Fibroblast of skin of scalp (primary cell): ENCODE measurements at regions not wholly inside any gene's neighbourhood (a gene's known extent, or its start where the extent isn't known, plus 50 kb on each side); places are given as distances from the start of the nearest gene placed in this dataset.
A peak's percentile ranks its signal among the peaks of the same experiment; 100 is the strongest.
"Not testable (repeated sequence)": the region's sequence is repeated elsewhere in the genome, so short reads cannot be mapped to it uniquely, and the experiment has no call there.

Experiments used
- DNase-seq: peaks from one replicate; pipeline ENCODE4 v3.0.0-alpha.2; 2013

DNA sequence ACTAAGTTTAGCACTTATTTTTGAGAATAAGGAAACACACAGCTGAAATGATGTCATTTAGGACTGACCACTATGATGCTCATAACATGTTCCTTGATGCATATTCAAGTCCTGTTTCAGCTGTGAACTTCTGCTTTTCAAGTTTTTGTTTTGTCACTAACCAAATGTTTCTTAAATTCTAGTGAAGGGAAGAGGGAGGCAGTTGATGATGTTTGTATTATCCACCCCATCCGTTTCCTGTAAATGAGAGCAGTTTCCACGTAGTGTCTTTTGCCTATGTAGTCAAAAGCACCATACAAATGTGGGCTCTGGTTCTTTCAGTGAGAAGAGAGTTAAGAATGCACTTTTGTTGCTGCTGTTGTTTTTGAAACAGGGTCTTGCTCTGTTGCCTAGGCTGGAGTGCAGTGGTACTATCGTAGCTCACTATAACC lies 491.8 kb downstream of the PCNX1 start:
- DNase-seq = no peak

DNA sequence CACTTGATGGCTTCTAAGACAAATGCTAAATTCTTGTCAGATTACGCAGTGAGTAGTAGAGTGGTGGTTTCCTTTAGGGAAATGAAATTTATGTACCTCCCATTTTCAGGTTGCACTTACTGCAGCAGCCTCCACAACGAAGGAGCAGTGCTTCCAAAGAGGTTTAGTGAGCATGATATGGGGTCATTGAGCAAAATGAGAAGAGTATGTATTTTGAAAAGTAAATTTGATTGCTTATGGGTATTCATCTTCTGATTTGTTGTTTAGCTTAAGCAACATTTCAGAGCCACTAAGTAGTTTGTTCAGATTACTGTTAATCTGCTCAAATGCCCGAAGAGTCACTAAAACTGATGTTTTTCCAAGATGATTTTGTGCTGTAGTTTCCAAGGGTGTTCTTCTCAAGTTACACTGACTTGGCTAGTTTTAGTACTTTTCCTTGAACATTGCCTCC lies 493.6 kb downstream of the PCNX1 start:
- no peak for DNase-seq

- DNase-seq = not testable (repeated sequence)
Observed at GRCh38 chr14:71402415-71402814, 495.2 kb downstream of the PCNX1 start.

DNA sequence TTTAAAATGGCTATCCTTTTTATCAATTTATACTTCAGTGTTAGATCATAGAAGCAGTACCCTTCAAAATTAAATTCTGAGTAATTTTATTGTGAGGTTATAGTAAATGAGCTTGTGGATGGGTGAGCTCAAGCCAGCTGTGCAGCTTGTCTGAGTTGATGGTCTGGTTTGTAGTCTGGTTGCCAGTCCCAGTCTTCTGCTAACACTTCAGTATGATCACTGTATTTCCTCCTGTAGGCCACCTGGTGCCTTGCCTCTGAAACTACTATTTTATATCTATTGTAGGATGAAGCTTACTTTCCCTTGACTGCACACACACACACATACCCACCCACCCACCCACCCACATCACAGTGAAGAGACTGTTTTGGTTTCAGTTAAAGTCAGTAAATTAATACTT lies 496.4 kb downstream of the PCNX1 start:
- DNase-seq = no peak

- no peak for DNase-seq
Observed at GRCh38 chr14:71405676-71406075, 498.4 kb downstream of the PCNX1 start.

GRCh38 chr14:71408362-71409030 lies 501.2 kb downstream of the PCNX1 start:
- peak; percentile 43 for DNase-seq

GRCh38 chr14:71410578-71411284 lies 503.5 kb downstream of the PCNX1 start:
- no peak for DNase-seq

DNA sequence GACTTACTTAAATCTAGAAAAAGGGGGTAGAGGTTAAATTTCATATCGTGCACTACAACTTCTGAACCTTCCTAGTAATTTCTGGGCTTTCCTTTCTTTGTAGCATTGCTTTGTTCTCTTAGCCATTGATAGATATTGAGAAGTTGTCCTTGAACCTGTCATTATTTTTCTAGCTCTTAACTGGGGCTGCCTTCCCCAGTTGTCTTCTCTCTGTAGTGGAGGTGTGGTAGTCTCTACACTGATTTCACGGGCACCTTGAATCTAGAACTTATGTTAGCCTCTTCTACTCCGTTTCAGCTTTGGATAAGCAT lies 504.0 kb downstream of the PCNX1 start:
- no peak for DNase-seq

DNA sequence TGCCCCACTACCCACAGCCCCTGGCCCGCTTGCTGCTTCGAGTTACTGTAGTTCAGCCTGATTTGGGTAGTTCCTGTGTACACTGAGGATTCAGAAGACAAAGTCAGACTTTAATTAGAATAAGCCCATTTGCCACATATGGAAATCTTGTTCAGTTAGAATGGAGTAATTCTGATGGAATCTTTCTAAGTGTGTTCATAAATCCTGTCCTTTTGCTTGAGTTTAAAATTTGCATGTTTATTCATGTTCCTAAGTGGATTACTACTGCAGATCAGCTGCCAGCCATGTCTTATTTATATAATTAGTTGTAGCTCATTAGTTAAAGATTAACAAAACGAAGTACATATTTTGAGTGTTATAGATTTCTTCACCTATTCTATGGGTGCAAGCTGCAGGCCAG lies 504.5 kb downstream of the PCNX1 start:
- no peak for DNase-seq

GRCh38 chr14:71414631-71415403 lies 507.6 kb downstream of the PCNX1 start:
- peak; percentile 30 for DNase-seq

- peak; percentile 73 for DNase-seq
Observed at GRCh38 chr14:71415404-71415690, 508.1 kb downstream of the PCNX1 start.

- no peak for DNase-seq
Observed at GRCh38 chr14:71416392-71416791, 509.1 kb downstream of the PCNX1 start.

DNA sequence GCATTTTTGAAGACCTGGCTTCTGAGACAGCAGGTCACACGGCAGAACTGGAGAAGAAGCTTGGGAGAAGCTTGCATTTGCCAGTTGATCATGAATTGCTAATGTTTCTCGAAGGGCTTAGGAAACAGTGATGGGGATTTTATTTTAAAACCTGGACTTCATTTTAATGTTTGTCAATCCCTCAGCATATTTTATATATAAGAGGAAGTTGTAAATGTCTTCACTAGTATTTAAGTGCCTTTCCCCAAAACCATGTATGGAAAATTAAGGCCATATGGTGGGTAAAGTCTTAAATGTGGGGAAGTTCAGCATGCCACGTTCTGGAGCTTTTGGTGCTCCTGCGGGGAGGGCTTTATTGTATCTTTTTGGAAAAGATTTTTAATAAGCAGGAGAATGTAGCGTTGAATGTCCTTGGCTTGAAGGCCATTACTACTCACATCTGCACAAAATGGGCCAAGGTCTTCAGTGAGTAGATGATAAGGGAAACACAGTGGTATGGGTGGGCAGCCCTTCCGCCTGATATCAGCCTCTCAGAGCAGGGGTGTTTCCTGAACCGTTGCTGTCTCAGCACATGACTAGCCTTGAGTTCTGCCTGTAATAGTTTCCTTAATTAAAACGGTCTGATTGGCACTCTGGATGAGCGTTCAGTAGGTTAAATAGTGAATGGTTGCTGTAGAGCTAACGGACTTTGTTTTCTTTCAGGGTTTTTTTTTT lies 511.4 kb downstream of the PCNX1 start:
- peak; percentile 62 for DNase-seq

DNA sequence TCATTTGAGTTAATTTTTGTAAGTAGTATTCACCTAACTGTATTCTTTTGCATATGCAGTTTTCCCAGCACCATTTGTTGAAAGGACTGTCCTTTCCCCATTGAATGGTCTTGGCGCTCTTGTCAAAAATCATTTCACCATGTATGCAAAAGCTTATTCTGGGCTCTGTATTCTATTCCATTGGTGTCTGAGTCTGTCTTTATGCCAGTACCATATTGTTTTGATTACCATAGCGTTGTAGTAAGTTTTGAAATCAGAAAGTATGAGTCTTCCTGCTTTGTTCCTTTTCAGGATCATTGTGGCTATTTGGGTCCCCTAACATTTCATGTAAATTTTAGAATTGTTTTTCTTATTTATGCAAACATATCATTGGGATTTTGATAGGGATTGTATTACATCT lies 508.7 kb upstream of the RGS6 start:
- no peak for DNase-seq

DNA sequence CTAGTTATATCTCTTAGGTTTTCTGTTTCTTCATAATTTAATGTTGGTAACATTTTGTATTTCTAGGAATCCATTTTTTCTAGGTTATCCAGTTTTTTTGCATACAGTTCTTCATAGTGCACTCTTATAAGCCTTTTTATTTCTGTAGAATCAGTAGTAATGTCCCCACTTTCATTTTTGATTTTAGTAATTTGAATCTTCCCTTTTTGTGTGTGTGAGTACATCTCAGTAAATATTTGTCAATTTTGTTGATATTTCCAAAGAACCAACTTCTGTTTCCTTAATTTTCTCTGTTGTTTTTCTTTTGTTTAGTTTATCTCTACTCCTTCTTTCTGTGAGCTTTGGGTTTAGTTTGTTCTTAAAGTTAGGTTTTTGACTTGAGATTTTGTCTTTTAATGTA lies 507.3 kb upstream of the RGS6 start:
- DNase-seq = no peak

DNA sequence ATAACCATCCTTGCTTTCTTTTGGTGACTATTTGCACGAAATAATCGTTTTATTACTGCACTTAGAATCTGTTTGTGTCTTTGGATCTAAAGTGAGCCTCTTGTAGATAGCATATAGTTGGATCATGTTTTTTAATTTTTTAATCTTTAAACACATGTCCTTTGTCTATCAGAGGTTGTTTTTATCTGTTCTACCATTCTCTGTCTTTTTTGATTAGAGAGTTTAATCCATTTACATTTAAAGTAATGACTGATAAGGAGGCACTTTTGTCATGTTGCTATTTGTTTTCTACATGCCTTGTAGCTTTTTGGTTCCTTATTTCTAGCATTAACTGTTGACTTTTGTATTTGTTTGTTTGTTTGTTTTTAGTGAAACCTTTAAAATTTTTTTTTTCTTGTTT lies 506.2 kb upstream of the RGS6 start:
- no peak for DNase-seq

DNA sequence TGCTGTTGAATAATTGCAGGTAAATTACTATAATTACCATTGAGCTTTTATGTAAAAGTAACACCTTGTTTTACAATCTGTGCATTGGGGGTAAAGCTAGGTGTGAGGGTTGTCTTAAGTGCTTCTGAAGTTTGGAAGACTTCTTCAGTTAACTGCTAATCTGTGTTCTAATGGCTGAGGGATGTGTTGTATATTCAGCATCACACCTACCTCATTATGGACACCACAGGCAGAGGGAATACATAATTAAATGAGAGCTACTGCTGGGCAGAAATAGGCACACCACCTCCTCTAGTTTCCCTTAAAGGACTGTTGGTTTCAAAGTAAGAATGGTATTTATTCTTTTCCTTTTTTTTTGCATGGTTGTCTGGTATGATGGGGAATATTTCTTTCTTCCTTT lies 502.3 kb upstream of the RGS6 start:
- DNase-seq = no peak

DNA sequence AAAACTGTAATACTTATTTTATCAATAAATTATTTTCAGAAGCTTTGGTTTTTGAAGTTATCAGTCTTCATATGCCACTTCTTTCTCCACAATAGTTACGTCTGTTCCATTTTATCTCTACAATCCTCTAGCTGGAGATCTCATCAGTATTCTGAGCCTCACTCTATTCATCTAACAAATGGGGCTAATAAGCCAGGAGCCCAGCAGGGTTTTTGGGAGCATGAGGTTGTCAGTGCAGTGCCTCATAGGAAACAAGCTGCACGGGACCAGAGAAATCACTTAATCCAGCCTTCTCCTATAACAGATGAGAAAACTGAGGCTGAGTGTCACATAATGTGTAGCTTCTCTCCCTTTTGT lies 501.9 kb upstream of the RGS6 start:
- no peak for DNase-seq

DNA sequence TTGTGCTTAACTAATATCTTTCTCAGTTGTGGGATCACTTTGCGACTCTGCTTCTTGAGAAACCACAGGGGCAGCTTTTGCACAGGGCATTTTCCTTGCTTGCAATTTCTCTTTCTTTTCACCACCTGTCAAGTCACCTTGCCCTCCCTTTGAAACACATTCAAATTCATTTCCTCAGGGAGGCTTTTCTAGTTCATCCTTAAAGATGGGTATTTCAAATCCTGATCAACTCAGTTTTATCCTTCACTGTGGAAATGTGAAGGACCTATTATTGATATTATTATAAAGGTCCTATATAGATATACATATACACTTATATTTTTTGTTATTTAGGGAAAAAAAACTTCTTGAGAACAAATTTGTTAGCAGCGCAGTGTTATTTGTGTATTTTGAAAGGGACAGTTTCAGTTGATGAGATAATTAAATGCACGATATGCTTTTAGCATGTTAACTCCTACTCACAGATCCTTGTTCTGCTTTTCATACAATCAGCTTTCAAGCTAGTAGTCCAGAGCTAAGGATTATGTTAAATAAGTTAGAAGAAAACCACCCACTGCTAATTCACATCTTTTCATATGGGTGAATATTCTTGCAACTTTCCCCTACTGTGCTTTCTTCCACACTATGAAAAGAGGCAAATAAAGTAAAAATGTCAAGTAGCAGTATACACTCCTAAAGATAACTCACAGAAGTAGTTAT lies 501.4 kb upstream of the RGS6 start:
- no peak for DNase-seq

DNA sequence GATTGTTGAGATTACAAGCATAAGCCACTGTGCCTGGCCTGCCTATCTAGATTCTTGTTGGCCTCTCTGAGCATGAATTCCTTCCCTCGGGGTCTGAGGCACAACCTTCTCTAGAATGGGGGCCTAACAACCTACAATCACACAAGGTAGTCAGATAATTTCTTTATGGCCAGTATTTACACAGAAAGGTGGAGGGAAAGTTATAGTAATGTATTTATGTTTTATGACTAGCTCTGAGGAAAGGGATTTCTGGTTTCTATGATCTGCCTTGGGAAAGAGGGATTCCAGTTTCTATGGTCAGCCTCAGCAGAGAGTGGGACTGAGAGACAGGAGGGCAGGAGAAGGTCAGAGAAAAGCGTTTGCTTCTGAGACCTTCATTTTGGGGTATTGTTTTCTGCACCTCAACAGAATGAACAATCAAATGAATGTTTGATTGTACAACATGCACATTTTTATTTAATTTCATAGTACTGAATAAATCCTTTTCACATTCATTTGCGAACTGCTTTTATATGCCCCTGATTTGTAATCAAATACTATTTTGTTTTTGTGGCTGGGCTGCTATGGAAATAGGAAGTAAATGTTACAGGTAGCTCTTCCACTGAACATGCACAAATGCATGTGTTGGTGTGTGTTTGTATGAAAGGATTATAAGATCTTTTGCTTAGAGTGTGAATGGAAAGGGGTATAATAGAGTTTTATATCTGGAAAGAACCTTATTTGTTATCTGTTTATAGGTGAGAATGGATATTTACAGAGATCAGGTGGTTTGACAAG lies 499.7 kb upstream of the RGS6 start:
- DNase-seq = no peak

DNA sequence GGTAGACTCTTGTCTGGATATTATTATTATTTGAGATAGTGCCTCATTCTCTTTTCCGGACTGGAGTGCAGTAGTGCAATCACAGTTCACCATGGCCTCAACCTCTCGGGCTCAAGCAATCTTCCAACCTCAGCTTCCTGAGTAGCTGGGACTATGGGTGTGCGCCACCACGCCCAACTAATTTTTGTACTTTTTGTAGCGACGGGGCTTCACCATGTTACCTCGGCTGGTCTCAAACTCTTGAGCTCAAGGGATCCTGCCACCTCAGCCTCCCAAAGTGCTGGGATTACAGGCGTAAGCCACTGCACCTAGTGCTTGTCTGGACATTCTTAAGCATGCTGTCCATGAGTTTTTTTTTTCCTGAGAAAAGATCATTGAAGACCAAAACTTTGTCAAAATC lies 498.9 kb upstream of the RGS6 start:
- DNase-seq = no peak

- not testable (repeated sequence) for DNase-seq
Observed at GRCh38 chr14:71435641-71436040, 496.6 kb upstream of the RGS6 start.
